ENCODE measurements at regions not wholly inside any gene's neighbourhood (a gene's known extent, or its start where the extent isn't known, plus 50 kb on each side); places are given as distances from the start of the nearest gene placed in this dataset.
"Not testable (repeated sequence)": the region's sequence is repeated elsewhere in the genome, so short reads cannot be mapped to it uniquely, and the experiment has no call there.

- no peak for DNase-seq (ENCODE audit: low read depth in 2 of 2)
These were observed 289.1 kb upstream of the PLD5 start for GRCh38 chr1:242813490-242814091.

DNA sequence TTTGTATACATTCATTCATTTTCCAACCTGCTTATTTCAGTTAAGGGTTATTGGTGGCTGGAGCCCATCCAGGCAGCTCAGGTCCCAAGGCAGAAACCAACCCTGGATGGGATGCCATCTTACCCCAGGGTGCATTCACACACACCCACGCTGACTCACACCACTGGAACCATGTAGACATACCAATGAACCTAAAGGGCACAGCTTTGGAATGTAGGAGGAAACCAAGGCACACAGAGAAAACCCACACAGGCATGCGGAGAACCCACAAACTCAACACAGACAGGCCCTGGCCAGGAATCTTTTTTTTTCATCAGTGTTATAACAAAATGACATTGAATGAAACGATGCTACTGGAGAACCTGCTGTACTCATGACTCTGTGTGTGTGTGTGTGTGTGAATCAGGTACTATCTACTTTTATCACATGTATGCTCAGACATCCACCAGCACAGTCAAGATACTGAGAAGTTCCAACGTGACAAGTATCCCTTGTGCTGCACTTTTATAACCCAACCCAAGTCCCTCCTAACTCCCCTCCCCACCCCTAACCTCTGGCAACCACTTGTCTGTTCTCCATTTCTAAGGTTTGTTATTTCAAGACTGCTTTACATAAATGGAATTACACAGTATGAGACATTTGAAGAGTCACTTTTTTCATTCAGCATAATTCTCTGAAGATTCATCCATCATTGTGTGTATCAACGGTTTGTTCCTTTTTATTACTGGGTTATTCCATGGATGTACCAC is 286.8 kb upstream of the PLD5 start:
- DNase-seq (ENCODE audit: low read depth in 2 of 2) = no peak

DNA sequence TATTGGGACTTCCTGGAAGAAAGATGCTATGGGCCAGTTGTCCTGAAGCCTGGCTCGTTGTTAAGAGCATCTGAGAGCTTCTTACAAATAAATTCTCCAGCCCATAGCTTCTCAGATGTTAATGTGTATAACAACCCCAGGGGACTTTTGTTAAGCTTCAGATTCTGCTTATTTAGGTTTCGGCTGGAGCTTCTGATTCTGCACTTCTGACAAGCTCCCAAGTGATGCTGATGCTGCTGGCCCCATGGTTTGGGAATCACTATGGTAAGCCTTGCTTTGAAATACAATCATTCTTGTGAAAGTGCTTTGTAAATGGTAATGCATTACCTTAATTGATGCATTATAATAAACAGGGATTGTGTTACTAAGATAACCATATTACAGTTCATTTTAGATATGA is 281.8 kb upstream of the PLD5 start:
- no peak for DNase-seq (ENCODE audit: low read depth in 2 of 2)

GRCh38 chr1:242805360-242805759 is 280.9 kb upstream of the PLD5 start:
- not testable (repeated sequence) for DNase-seq (ENCODE audit: low read depth in 2 of 2)

DNA sequence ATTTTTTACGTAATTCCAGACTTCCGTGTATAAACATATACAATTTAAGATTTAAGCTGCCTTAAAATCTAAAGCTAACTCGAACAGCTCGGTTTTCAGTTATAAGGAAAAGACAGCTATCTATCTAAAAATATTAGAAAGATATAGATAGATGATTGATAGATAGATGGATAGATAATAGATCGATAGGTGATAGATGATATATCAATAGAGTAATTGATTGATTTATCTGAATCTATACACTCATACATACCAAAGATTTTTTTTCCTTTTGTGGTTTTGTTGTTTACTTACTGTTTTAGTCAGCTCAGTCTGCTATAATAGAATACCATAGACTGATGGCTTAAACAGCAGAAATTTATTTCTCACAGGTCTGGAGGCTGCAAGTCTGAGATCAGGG is 278.5 kb upstream of the PLD5 start:
- DNase-seq (ENCODE audit: low read depth in 2 of 2) = no peak

DNA sequence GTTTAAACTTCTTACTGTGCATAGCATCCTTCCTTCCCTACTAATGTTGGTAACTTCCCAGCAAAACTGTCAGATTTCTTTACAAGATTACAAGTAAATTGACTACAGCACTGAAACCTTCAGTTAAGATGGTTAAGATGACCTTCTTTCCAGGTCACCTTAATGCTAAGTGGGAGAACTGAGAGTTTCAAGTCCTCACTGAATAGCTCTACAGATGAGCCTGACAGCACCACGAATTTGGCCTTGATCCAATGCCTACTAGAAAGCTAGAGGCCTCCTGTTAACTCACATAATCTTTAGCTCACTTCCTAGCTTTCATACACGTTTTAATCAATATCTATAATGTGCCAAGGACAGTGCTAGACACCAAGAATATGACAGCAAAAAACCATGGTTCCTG is 276.0 kb upstream of the PLD5 start:
- DNase-seq (ENCODE audit: low read depth in 2 of 2) = no peak

GRCh38 chr1:242797856-242798255 is 273.4 kb upstream of the PLD5 start:
- DNase-seq (ENCODE audit: low read depth in 2 of 2) = no peak

GRCh38 chr1:242788771-242789170 is 264.3 kb upstream of the PLD5 start:
- DNase-seq (ENCODE audit: low read depth in 2 of 2) = no peak

DNA sequence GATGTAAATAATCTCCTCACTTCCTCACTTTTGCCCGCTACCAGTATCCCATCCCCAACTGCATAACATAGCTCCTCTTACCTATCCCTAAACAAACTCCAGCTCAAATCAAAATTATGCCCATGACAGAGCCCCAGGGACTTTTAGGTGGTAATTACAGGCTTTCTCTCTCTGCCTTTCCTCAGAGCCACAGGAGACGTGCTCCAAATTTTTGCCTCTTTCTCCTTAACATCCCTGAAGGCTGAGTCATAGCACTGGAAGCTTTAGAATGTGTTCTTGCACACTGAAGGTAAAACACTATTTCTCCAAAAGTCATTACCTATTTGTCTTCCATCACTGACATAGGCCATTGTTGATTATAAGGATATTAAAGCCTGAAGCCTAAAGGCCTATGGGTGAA is 263.5 kb upstream of the PLD5 start:
- DNase-seq (ENCODE audit: low read depth in 2 of 2) = no peak

- no peak for DNase-seq (ENCODE audit: low read depth in 2 of 2)
These were observed 260.3 kb upstream of the PLD5 start for GRCh38 chr1:242784807-242785206.

DNA sequence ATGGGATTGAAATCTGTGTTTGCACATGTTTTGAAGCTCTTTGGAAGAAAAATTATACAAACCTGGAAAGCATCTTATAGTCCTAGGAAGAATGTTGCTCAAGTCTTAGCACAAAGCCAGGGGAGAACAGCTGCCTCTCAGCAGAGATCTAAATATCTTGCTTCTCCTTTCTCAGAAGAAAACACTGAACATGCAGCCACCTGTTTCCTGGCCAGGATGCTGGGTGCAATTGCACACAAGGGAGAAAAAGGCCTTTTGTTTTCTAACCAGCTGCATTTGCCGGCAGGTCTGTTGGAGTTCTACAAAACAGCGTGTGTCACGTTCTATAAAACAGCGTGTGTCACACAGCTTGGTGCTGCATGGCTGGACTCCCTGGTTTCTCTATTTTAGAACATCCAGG is 259.6 kb upstream of the PLD5 start:
- no peak for DNase-seq (ENCODE audit: low read depth in 2 of 2)

DNA sequence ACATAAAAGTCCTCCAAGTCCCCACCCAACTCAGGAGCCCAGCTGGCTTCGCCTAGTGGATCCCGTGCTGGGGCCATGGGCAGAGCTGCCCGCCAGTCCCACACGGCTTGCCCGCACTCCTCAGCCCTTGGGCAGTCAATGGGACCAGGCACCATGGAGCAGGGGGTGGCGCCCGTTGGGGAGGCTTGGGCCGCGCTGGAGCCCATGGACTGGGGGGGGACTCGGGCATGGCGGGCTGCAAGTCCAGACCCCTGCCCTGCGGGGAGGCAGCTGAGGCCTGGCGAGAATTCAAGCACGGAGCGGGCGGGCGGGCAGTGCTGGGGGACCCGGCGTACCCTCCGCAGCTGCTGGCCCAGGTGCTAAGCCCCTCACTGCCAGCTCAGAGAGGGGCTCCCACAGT is 249.8 kb upstream of the PLD5 start:
- DNase-seq (ENCODE audit: low read depth in 2 of 2) = no peak

DNA sequence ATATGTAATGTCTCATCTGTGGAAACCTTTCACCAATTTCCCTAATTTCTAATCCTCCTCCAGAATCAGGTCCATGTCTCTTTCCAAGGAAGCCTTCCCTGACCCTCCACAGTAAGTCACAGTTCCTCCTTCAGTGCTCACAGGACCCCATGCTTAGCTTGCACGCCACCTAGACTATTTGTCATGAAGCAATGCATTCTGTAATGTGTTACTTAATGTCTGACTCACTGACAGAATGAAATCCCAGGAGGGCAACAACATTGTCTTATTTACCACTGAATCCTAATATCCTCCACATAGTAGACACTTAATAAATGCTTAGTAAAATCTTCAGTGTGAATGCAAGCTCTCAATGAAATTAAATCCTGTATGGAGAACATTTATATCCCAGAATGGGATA is 245.9 kb upstream of the PLD5 start:
- DNase-seq (ENCODE audit: low read depth in 2 of 2) = no peak

DNA sequence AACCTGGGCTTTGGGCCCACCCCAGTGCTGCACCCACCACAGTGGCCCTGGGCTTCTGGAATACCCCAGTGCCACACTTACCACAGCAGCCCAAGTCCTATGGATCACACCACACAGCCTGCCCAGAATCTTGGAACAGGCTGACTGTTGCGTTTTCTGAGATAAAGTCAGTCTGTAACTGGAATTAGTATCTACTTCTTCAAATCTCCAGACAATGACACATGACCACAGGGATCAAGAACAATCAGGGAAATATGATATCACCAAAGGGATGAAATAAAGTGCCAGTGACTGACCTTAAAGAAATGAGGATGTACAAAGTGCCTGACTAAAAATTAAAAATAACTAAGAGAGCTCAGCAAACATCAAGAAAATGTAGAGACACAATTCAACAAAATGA is 239.7 kb upstream of the PLD5 start:
- no peak for DNase-seq (ENCODE audit: low read depth in 2 of 2)

GRCh38 chr1:242761556-242761955 is 237.1 kb upstream of the PLD5 start:
- DNase-seq (ENCODE audit: low read depth in 2 of 2) = no peak

DNA sequence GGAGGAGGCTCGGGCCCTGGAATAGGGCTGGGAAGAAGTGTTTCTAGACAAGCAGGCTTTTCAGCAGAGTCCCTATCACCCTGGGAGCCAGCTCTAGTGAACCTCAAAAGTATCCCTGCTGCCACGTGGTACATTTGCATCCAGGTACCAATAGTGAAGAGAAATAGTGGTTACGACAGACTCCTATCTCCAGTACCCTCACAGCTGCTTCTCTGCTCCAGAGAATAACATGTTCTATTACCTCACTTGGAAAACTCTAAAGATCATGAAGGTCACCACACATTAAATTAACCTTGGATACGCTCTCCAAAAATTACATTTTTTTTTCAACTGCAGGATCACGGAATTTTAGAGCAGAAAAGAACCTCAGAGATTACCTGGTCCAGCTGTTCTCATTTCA is 230.4 kb upstream of the PLD5 start:
- no peak for DNase-seq (ENCODE audit: low read depth in 2 of 2)

- no peak for DNase-seq (ENCODE audit: low read depth in 2 of 2)
These were observed 229.6 kb upstream of the PLD5 start for GRCh38 chr1:242754125-242754524.

DNA sequence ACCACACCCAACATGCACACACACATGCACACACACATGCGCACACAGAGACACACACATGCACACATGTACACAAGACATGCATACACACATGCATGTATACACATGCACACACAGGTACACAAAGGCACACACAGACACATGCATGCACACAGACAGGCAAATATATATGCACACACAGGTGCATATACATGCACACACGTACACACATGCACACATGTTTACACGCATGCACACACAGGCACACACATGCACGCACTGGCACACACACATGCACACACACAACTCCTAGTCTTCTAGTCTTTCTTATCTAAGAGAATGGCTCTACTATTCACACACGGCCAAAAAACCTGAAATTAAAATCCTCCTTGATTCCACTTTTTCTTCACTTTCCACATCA is 222.7 kb upstream of the PLD5 start:
- no peak for DNase-seq (ENCODE audit: low read depth in 2 of 2)

DNA sequence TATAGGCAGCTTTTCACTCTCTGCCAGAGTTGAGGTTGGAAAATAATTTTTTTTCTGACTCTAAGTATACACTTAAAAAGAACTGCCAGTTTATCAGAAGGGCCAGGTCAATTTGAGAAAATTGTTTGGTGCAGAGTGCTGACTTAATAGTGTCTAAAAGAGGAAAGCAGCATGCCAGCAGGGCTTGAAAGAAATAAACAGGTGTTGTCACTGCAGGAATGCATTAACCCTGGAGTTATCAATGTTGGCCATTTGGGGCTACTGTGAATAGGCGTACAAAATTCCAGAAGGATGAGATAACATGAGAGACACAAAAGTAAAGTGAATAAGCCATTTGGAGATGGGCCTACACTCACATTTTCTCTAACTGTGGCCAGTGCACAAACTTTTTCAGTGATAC is 220.6 kb upstream of the PLD5 start:
- no peak for DNase-seq (ENCODE audit: low read depth in 2 of 2)

GRCh38 chr1:242743983-242744780 is 219.7 kb upstream of the PLD5 start:
- no peak for DNase-seq (ENCODE audit: low read depth in 2 of 2)

GRCh38 chr1:242738702-242739645 is 214.5 kb upstream of the PLD5 start:
- no peak for DNase-seq (ENCODE audit: low read depth in 2 of 2)

GRCh38 chr1:242736611-242737010 is 212.1 kb upstream of the PLD5 start:
- DNase-seq (ENCODE audit: low read depth in 2 of 2) = no peak
